EL (cell line): ENCODE measurements at regions not wholly inside any gene's neighbourhood (a gene's known extent, or its start where the extent isn't known, plus 50 kb on each side); places are given as distances from the start of the nearest gene placed in this dataset.

Source experiments
- DNase-seq: peaks from one replicate; pipeline ENCODE4 v3.0.0-alpha.2; 2016

DNA sequence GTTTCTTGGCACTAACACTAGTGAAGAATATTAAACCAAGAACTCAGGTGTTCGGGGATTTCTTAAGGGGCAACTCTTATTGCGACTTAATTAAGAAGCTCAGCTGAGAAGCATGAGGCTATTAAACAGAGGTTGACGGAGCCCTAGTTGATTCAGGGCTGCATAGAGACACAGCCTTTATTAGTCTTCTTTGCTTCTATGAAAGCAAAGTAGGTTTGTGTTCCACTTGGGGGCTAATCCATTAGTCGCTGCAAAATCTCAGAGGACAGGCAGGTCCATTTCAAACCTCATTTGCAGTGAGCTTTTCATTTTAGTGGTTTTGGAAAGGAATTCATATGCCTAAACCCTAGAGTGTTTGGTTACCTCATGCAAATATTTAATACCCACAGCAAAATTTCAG is 506.6 kb upstream of the SULF2 start:
- DNase-seq, result no peak

DNA sequence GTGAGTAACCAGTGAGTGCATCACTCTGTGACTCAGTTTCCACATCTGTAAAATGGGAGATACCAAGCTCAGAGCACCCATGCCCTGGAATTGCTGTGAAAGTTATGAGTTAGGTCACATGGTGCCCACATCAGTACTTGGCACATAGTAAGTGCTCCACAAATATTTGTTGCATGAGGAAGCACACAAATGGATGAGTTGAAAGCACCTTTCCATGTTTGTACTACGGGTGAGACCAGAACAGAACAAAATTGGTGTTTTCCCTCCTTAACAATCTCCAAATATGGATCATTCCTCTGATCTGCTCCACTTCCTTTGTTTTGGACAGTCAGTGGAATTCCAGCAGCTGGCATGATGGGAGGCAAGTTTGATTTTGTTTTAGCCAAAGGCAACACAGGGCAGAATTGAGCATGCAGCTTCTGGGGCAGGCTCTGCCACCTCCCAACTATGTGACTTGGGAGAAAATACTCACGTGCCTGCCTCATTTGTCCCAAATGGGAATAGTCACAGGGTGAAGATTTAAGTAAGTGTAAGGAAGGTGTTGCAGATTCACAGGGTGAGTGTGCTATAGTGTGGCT is 503.7 kb upstream of the SULF2 start:
- DNase-seq, result no peak

DNA sequence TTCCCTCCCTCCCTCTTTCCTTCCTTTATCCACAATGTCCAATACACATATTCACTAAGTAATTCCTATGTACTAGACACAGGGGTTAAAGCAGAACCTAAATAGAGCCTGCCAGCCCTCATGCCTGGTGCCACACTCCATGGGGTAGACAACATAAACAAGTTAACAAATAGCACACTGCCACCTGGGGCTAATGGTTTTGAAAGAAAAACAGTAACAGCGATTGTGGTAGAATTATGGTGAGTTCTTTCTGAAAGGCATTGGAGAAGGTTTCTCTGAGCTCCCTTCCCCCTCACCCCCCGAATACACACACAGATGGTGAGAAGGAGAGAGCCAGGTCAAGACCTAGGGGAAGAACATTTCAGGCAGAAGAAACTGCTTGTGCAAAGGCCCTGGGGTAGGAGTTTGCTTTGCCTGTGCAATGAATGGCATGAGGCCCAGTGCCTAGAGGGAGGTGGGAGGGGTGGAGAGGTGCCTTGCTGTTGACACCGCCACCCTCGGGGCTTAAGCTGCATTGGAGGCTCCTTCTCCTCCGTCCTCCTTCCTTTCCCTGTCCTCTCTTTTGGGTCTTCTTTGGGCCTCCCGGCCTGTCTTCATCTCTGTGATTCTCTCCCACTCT is 502.4 kb upstream of the SULF2 start:
- no peak for DNase-seq

DNA sequence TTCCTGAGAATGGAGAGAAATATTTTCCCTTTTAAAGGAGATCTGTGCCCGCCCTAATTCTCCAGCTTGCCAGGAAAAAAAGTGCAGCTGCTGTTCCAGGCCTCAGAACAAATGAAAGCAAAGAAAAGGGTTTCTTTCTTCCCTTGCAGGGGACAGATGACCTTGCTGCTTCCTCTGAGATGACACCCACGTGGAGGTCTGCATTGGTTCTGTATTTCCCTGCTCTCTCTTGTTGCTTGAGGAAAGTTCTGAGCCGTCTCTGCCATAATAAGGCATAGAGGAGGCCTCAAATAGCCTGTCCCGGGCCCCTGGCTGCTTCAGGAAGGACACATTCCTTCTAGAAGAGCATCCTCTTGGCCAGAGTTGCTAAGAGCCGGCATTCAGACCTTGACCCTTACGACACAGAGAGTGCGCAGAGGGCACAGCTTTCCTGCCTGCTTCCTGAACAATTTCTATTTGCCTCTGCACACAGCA is 501.8 kb upstream of the SULF2 start:
- DNase-seq, result no peak

DNA sequence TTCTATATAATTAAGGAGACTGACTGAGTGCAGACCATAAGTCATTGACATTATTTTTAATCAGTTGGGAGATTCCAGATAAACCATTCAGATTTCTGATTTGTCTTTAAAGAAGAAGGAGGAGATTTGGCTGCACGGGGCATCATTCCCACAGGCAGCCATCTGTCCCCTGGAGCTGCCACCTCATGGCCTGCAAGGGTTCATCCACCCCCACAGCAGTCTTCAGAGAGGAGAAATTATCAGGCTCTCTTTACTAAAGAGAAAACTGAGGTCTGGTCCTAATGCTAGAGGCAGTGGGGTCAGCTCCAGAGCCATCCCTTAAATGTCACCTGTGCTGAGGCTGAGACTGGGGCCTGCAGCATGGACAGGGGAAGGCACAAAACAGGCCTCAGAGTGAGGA is 501.3 kb upstream of the SULF2 start:
- no peak for DNase-seq

DNA sequence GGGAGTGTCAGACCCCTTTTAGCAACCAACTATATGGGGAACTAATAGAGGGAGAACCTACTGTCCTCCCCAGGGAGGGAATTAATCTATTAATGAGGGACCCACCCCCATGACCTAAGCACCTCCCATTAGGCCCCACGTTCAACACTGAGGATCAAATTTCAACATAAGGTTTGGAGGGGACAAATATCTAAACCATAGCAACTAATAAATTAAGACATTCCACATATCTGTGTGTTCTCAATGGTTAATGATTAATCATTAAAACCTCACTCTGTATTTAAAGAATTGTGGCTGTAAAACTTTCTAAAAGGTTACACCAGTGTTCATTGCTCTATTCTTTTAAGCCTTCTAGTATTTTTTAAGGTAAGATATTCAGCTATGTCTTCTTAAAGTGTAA is 500.4 kb upstream of the SULF2 start:
- DNase-seq, result no peak

DNA sequence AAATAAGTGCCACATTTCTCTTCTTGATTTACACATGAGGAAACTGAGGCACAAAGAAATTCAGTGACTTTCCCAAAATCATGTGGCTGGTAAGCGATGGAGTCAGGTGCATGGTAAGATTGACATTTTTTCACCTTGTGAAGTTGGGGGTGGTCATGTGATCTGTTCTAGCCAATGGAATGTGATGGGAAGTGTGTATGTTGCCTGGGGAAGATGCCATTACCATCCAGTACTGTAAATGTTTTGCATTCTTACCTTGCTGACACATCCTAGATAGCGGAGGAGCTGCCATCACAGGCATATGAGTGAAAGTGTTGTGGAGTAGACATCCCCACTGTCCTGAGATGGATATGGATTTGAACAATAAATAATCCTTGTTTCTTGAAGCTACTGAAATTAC is 499.6 kb upstream of the SULF2 start:
- DNase-seq, result peak; percentile 73

DNA sequence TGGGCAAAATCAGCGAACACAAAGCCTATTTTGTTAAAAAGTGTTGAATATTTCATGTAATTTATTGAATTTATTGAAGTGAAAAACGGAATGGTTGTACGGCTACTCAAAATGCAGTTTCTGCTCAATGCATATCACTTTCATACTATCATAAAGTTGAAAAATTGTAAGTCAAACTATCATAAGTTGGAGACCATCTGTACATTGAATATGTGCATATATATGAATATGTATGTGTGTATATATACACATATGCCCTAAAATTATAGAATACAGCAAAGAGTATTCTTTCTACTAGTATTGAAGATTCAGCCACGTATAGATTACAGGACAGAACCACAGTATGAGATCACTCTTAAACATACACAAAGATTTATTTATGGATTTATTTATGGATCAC is 499.0 kb upstream of the SULF2 start:
- DNase-seq, result no peak

DNA sequence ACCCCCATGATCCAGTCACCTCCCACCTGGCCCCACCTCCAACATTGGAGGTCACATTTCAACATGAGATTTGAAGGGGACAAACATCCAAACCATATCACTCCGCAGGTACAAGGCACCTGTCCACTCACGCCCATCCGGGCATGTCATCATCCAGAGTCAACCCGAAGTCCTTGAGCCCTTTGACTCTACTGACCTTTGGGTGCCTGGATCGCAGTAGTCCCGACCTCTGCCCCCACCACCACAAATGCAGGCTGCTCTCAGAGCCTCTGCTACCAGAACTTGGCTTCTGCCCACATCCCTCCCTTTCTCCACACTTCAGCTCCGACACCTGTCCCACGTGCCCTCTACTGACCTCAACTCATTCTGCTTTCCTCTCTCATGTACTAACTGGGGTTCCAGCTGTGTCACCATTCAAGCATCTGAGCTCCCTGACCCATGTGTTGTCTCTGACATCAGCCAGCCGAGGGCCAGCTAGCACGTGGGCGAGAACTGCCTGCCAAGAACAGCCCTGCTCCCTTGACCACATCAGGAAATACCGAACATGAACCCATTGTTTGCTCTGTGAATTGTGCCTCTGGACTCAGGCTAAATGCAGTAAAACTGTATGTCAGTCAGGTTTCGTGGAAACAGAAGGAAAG is 498.3 kb upstream of the SULF2 start:
- peak; percentile 94 for DNase-seq

DNA sequence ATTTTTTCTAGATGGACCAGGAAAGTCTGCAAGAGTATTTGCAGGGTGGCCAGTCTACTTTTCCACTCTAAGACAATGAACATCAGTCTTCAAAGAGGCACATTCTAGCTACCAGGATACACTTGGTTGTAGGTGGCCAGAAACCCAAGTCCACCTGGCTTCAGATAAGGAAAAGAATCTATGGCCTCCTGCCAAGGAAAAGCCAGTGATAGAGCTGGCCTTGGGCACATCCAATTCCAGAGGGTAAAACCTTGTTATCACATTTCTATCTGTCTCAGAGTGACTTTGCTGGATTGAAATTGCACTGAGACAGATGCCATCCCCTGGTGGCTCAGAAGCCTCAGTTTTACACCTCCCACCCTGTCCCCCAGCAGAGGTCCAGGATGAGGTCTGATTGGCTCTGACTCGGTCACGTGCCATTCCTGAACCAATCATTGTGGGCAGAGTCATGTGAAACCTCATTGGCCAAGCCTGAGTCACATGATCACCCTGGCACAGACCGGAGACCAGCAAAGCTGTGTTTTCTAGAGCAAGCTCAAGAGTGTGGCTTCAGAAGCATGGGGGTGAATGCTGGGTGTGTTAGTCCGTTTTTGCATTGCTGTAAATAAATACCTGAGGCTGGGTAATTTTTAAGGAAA is 497.4 kb upstream of the SULF2 start:
- no peak for DNase-seq

DNA sequence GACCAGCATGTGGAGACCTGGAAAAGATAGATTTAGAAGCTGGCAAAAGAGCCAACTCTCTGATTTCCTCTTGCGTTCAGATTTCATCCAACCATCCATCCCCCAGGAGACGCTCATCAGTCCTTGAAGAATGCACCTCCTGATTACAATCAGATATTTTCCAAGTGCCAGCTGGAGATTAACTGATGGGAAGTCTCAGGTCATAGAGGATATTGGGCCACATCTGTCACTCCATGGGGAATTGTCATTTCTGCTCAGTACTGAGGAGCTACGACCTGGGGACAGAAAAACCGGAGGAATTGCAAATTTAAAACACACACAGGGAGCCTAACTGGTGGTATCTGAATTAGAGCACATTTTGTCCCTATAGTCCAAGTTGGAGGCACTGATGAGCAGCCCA is 496.2 kb upstream of the SULF2 start:
- DNase-seq, result no peak

DNA sequence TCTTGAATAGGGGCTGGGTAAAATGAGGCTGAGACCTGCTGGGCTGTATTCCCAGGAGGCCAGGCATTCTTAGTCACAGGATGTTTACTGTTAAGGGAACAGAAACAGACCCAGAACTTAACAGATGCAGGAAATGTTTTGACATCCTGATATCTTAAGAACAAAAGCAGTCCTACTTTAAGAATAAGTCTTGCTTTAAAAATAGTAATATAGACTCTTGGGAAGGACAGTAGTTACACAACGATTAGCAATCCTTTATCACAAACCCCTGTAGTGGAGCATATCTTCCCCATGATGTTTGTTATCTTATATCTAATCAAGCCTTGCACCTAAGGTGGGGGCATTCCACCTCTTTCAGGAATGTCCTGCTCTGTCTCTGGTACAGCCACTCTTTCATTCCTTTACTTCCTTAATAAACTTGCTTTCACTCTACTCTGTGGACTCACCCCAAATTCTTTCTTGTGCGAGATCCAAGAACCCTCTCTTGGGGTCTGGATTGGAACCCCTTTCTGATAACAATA is 493.7 kb upstream of the SULF2 start:
- no peak for DNase-seq

DNA sequence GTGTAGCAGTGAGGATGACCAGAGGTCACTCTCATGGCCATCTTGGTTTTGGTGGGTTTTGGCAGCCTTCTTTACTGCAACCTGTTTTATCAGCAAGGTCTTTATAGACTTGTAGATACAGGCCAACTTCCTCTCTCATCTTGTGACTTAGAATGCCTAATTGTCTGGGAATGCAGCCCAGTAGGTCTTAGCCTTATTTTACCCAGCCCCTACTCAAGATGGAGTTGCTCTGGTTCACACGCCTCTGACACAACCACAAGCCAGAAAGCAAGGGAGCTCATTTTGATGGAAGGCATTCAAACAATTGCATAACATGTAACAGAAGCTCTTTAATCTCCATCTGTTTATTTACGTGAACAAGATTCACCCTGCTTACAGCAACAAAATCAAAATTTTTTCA is 492.0 kb upstream of the SULF2 start:
- DNase-seq, result no peak

DNA sequence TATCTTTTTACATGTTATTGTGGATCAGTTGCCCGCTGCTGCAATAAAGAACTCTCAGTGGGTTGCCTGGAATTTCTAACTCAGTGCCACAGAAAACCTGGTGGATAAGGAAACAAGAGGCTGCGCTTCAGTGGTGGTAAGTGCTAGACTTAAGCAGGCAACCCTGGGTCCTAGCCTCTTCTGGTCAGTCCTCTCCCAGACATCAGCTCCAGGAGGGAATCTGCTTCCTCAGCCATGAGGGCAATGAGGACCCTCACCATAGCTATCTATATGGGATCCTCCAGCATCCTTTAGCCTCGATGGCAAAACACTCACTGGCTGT is 490.7 kb upstream of the SULF2 start:
- DNase-seq, result no peak

DNA sequence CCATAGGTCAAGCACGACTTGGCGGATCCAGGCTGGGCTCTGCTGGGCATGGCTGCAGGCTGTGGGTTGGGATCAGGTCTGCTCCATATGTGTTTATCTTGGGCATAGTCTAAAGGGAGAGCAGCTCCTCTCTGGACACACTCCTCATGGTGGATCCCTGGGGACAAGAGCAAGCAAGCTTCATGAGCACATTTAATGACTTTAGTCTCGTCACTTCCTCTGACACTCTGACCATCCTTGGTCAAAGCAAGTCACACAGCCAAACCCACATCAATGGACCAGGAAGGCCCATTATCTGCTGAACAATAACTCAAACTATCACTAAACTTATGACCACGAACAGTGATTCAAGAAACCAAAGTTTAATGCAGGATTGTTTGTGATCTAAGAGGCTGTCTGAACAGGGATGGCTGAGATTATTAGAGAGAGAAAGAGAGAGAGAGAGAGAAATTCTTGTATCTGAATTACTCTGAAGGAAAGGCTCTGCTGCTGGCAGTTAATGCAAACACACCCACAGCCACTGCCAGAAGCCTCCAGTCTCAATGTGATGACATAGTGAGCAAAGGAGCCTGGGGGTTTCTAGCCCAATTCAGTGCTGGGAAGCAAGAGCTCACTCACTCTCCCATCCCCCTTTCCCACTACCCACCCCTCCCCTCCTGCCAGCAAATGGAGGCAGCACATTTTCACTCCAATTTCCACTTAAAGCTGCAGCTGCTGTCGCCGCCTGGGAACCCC is 490.2 kb upstream of the SULF2 start:
- DNase-seq, result no peak

DNA sequence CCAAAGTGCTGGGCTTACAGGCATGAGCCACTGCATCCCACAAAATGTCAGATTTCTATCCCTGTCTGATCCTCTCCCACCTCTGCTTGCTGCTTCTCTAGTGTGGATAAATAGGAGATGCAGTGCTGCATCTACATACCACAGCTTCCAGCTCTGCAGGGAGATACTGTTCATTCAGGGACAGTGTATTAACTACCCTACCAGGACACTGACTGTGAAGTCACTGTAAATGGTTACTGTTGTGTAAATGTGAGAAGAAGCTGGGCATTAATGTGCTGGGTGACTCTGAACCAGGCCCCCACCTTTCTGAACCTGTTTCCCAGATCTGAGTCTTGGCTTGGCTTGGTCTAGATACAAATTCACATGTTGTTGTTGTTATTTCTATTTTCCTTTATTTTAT is 488.6 kb upstream of the SULF2 start:
- DNase-seq, result no peak

DNA sequence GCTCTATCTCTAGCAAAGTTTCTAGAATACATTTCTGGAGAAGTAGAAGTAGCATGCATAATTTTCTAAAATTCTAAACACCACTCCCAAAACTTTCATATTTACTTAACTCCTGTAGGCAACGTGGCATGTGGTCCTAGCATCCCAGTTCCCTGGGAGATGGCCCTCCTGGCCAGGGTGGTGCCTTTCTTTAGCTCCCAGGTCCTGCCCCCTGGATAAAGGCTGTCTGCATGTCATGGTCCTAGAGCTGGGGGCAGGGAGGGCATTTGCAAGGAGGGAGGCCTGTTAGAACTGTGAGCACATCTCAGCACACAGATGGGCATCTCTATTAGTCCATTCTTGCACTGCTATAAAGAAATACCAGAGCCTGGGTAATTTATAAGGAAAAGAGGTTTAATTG is 485.6 kb upstream of the SULF2 start:
- DNase-seq, result no peak

DNA sequence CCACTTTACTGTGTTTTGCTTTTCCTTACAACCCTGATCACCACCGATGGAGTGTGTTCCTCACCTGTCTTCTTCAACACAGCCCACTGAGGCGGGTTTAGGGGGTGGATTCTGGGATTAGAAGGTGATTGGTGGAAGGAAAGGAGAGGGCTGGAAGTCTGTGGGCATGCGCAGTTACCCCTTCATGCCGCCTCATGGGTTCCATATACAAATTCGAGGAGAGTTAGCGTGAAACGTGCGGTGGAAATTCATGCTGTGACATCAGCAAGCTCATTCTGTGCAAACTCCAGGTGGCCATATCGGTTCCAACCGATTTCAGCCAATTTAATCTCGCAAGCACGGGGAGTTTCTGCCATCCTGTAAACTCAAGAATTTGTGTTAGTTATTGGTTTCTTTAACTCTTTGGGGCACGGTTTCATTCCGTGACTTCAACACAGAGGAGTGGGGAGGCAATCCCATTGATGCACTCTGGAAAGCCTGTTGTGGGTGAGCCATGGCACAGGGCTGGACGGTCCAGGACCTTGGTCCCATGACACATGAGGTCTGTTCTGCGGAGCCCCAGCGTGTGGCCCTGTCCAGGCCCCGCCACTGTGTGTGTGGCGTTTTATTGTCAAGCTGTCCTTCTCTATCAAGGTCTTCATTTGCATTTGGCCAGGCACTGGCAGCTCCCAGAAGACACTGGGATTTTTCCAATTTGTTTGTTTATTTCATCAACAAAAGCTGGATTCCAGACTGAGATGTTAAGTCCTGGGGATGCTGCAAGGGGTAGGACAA is 482.8 kb upstream of the SULF2 start:
- no peak for DNase-seq

DNA sequence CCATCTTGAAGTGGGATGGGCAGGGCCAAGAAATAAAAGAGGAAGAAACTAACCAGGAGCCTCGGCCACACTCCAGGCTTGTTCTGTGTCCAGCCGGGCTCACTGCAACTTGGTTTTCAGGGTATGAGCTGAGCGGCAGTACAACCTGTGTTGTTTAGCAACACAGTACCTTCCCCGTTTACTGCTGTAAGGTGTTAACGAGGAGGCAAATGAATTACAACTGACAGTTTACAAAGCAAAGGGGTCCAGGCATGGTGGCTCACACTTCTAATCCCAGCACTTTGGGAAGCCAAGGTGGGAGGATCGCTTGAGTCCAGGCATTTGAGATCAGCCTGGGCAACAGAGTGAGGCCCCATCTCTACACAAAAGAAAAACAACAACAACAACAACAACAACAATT is 481.3 kb upstream of the SULF2 start:
- no peak for DNase-seq

DNA sequence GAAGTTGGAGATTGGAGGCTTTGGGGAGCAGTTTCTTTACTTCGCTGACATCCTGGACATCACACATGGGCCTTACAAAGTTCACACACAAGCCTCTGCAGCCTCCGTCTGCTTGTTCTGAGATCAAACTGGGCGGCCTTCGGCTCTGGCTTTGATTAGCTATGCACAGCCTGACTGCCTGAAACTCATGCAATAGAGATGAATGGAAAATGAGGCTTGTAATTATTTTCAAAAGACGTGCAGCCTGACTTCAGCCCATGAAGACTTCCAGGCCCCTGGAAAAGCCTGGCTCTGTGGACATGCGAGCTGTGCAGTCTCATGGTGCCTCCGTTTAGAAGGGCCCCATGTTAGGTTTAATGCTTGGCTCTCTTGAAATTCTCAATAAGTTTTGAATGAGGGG is 480.5 kb upstream of the SULF2 start:
- no peak for DNase-seq

DNA sequence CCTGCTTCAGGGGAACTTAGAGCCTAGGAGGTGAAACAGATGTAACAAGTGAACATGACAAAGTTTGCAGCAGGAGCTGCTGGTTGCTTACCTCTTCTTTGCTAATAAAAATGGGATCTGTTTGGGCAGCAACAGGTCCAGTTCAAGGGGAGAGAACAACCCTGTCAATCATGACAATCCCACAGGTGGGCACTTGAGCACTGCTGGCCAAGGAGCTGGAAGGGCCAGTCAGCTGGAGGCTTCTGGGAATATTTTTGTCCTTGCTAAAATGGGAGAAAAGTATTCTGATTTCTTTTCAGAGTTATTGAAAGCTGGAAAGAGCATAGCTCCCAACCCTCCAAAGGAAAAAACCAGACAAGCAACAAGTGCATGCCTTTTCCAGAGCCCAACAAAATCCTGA is 477.7 kb upstream of the SULF2 start:
- DNase-seq, result no peak

DNA sequence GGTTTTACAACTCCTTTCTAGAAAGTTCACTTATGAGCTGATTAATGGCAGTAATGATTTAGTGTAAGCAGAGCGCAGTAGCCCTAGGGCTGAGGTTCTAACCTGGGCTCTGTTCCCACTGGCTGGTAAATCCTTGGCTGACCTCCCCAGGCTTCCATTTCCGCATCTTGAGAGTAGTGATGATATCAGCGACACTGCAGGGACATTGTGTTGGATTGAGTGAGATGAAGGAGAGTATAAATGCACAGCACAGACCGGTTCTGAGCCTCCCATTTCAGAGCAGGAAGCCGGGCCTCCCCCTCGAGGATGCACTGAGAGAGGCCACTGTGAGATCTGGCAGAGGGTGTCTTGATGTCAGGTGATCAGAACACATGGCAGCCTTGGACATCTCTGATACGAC is 477.2 kb upstream of the SULF2 start:
- no peak for DNase-seq
